ENCODE measurements at regions not wholly inside any gene's neighbourhood (a gene's known extent, or its start where the extent isn't known, plus 50 kb on each side); places are given as distances from the start of the nearest gene placed in this dataset.

- 60% methylated on average over 1 of the region's 3 CpGs; no CpG with 5 or more reads in 1 of the 2 experiments for WGBS, 2 experiments (ENCODE audit: extremely low coverage in 2 of 2, insufficient read length in 1 of 2)
- BruUV-seq (replicated peaks): no TSS peak
- Histone ChIP-seq H4K5ac (ENCODE audit: low read depth, low read length) (no peak overlapping the region), H2BK15ac (ENCODE audit: low read depth, low read length) (no peak overlapping the region), H4K20me1 (ENCODE audit: insufficient read depth, low read length) (no peaks in the 10 kb centered on the region), H3K14ac (replicated peaks; ENCODE audit: low read depth, low read length) (no peak overlapping the region), H3K4me3 (ENCODE audit: insufficient read depth, low read depth, low read length) (no peak overlapping the region), H3K9me1 (ENCODE audit: insufficient read depth, low read length) (no peaks in the 10 kb centered on the region), H3K27me3 (ENCODE audit: control insufficient read depth, insufficient read depth, low read length) (peaks cover 2% of the 10 kb centered on the region; the same call in 1 of the 2 replicates), H3K27ac (ENCODE audit: insufficient read depth, low read length) (no peak overlapping the region), H3K4me1 (ENCODE audit: control insufficient read depth, insufficient read depth, low read length) (peaks cover 6% of the 10 kb centered on the region), H3K4ac (ENCODE audit: low read depth, low read length) (no peak overlapping the region), H3K56ac (ENCODE audit: extremely low read depth, insufficient read depth, low read length) (no peak overlapping the region), H3K23ac (ENCODE audit: low read depth, low read length) (no peak overlapping the region), H3K36me3 (ENCODE audit: control insufficient read depth, insufficient read depth, low read length) (no peaks in the 10 kb centered on the region), H2AFZ (replicated peaks; ENCODE audit: low read length, poor library complexity) (no peak overlapping the region), H2BK5ac (ENCODE audit: low read depth, low read length, poor library complexity, severe bottlenecking) (no peak overlapping the region), H3K79me1 (ENCODE audit: low read depth in 1 of 2, low read length in 2 of 2) (no peaks in the 10 kb centered on the region), H4K91ac (ENCODE audit: insufficient read depth, low read depth, low read length) (no peak overlapping the region), H3K4me2 (ENCODE audit: low read depth, low read length) (no peak overlapping the region), H2BK20ac (ENCODE audit: low read depth, low read length) (no peak overlapping the region), H2BK120ac (ENCODE audit: low read depth, low read length) (no peak overlapping the region), H3K9ac (ENCODE audit: low read depth, low read length) (no peak overlapping the region), H2AK9ac (replicated peaks; ENCODE audit: low read depth, low read length, poor library complexity) (no peak overlapping the region), H3K18ac (ENCODE audit: low read depth, low read length) (no peak overlapping the region), H4K8ac (ENCODE audit: low read depth in 2 of 2, low read length in 2 of 2) (no peak overlapping the region), H2AK5ac (ENCODE audit: low read depth, low read length) (no peak overlapping the region), H3K9me3 (ENCODE audit: control insufficient read depth, insufficient read depth, low read length) (no peaks in the 10 kb centered on the region)
- DNase-seq (no peak), ATAC-seq (ENCODE audit: low read depth) (no peak)
- intact Hi-C loops (cut with micrococcal nuclease) (no loop called here), dilution Hi-C loops (cut with HindIII; ENCODE audit: low sequenced_read_pairs, unreplicated experiment) (no loop called here), in situ Hi-C loops (cut with MboI; ENCODE audit: low sequenced_read_pairs) (no loop called here)
- TF ChIP-seq MXI1 (IDR thresholded peaks at IDR 0.05; ENCODE audit: borderline replicate concordance, low read depth, low read length) (no peak), CEBPB (IDR thresholded peaks at IDR 0.05; ENCODE audit: low read depth, low read length) (no peak), RAD21 (IDR thresholded peaks at IDR 0.05; ENCODE audit: low read length) (no peak), NFE2L2 (IDR thresholded peaks at IDR 0.05; ENCODE audit: low read depth, low read length) (no peak), CTCF (conservative IDR thresholded peaks at IDR 0.05; ENCODE audit: low read depth, low read length) (no peak), USF2 (IDR thresholded peaks at IDR 0.05; ENCODE audit: low read depth, low read length) (no peak), SMC3 (IDR thresholded peaks at IDR 0.05; ENCODE audit: low read depth, low read length) (no peak), RCOR1 (IDR thresholded peaks at IDR 0.05; ENCODE audit: insufficient replicate concordance, low read length) (no peak), MAFK (IDR thresholded peaks at IDR 0.05; ENCODE audit: low read depth, low read length) (no peak), RFX5 (IDR thresholded peaks at IDR 0.05; ENCODE audit: low read depth, low read length) (no peak)
- POLR2A ChIA-PET (ENCODE audit: unreplicated experiment): no interaction called here
- CTCF ChIA-PET: no interaction called here
Observed at GRCh38 chr20:23273776-23274175, 76.8 kb upstream of the NXT1 start.
